Vagina (tissue), 2 donors: ENCODE measurements at regions not wholly inside any gene's neighbourhood (a gene's known extent, or its start where the extent isn't known, plus 50 kb on each side); places are given as distances from the start of the nearest gene placed in this dataset.

Experiments
- DNase-seq, 2 donors: peaks; one replicate each; pipeline ENCODE4 v3.0.0-alpha.2; 2017; ENCODE audit errors: extremely low spot score in 2 of 2
- H3K27ac ChIP-seq: fragments of 200-600 bp; sonication (generic); one replicate; pipeline ENCODE4 v1.5.1; 2019
- H3K27me3 ChIP-seq: fragments of 200-600 bp; sonication (generic); one replicate; pipeline ENCODE4 v1.5.1; 2019
- H3K36me3 ChIP-seq, 2 donors: fragments of 200-600 bp; sonication (generic); one replicate each; pipeline ENCODE4 v1.5.1; 2017 to 2019
- H3K4me1 ChIP-seq: fragments of 200-600 bp; sonication (generic); one replicate; pipeline ENCODE4 v1.5.1; 2019
- H3K4me3 ChIP-seq, 2 donors: fragments of 200-600 bp; sonication (generic); 1 replicate in 1 of 2; 2 replicates in 1 of 2; pipeline ENCODE4 v1.5.1; 2016 to 2019
- H3K9me3 ChIP-seq: fragments of 200-600 bp; sonication (generic); one replicate; pipeline ENCODE4 v1.5.1; 2019
- POLR2A ChIP-seq, 2 donors: fragments of 450-650 bp; IDR thresholded peaks; one replicate each; pipeline ENCODE4 v1.6.1; 2017; ENCODE audit warnings: antibody characterized with exemption in 2 of 2, mild to moderate bottlenecking in 2 of 2, moderate library complexity in 2 of 2
- POLR2AphosphoS5 ChIP-seq, 2 donors: sonication (generic); formaldehyde crosslinking; IDR thresholded peaks; one replicate each; pipeline ENCODE4 v1.9.0; 2017; ENCODE audit warnings: antibody characterized with exemption in 2 of 2, mild to moderate bottlenecking in 2 of 2, low read depth in 1 of 2; ENCODE audit not compliant: insufficient read depth in 1 of 2
- intact Hi-C: fragments of 100-400 bp; cut with DNase I; formaldehyde crosslinking; loops from one replicate; pipeline ENCODE4 v1.15.1; 2023
- TF ChIP-seq, protein P1 (sequence below), 3 experiments: fragments of 450-650 bp in 2 of 3; fragments of 200-600 bp in 1 of 3; sonication (generic) in 1 of 3; IDR thresholded peaks; one replicate each; pipeline ENCODE4 v1.5.1; 2017 to 2019; ENCODE audit warnings: antibody characterized with exemption in 3 of 3, mild to moderate bottlenecking in 2 of 3, moderate library complexity in 2 of 3

DNA sequence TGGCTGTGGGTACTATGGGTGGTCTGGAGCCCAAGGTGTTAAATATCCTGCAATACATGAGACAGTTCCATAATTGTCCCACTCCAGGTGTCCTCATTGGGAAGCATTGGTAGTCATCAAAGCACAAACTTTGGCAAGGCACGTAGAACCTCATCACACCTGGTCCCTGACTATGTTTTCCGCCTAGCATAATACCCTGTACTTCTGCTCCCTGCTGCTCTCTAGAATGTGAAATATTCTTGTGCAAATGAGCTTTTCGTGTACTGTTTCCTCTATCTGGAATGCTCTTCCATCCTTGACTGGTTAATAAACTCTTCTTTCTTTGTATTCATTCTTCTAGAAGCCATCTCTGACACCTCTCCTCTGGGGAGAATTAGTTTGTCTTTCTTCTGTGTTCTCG is 103.2 kb downstream of the EBLN2 start:
- H3K4me3 ChIP-seq = no peak overlapping the region
- no peak for DNase-seq
- intact Hi-C loops = no loop called here
- H3K4me1 ChIP-seq = no peaks in the 10 kb centered on the region
- no peaks in the 10 kb centered on the region for H3K9me3 ChIP-seq
- no peak overlapping the region for H3K27ac ChIP-seq
- TF ChIP-seq POLR2AphosphoS5 (IDR thresholded peaks at IDR 0.05; ENCODE audit: insufficient read depth in 1 of 2, low read depth in 1 of 2) (no peak), POLR2A (IDR thresholded peaks at IDR 0.05) (no peak)
- TF ChIP-seq, protein P1, sequence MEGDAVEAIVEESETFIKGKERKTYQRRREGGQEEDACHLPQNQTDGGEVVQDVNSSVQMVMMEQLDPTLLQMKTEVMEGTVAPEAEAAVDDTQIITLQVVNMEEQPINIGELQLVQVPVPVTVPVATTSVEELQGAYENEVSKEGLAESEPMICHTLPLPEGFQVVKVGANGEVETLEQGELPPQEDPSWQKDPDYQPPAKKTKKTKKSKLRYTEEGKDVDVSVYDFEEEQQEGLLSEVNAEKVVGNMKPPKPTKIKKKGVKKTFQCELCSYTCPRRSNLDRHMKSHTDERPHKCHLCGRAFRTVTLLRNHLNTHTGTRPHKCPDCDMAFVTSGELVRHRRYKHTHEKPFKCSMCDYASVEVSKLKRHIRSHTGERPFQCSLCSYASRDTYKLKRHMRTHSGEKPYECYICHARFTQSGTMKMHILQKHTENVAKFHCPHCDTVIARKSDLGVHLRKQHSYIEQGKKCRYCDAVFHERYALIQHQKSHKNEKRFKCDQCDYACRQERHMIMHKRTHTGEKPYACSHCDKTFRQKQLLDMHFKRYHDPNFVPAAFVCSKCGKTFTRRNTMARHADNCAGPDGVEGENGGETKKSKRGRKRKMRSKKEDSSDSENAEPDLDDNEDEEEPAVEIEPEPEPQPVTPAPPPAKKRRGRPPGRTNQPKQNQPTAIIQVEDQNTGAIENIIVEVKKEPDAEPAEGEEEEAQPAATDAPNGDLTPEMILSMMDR (IDR thresholded peaks at IDR 0.05) = no peak
- no peaks in the 10 kb centered on the region for H3K36me3 ChIP-seq
- no peaks in the 10 kb centered on the region for H3K27me3 ChIP-seq

DNA sequence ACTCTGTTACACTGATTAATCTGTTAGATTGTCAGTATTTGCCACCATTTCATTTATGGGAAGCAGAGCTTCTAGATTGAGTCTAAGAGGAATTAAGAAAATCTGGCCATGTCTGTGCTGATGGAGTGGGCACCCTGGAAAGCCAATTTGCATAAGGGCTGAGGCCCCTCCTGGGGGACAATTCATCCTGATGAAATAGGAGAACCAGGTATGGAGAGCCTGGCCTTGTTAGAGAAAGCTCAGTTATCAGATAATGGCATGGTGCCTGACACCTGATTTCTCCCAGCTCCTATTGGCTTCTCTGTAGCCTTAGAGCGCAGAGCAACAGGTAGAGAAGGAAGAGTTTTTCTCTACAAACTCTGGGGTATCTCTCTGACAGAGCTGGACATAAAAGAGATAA is 114.2 kb downstream of the EBLN2 start:
- no peaks in the 10 kb centered on the region for H3K9me3 ChIP-seq
- intact Hi-C loops = no loop called here
- no peak for TF ChIP-seq POLR2A (IDR thresholded peaks at IDR 0.05)
- TF ChIP-seq POLR2AphosphoS5 (IDR thresholded peaks at IDR 0.05; ENCODE audit: insufficient read depth in 1 of 2, low read depth in 1 of 2) = no peak
- TF ChIP-seq, protein P1 (IDR thresholded peaks at IDR 0.05) = no peak
- H3K36me3 ChIP-seq = no peaks in the 10 kb centered on the region
- no peak overlapping the region for H3K4me3 ChIP-seq
- H3K27me3 ChIP-seq = no peaks in the 10 kb centered on the region
- no peaks in the 10 kb centered on the region for H3K4me1 ChIP-seq
- H3K27ac ChIP-seq = no peak overlapping the region
- DNase-seq = no peak

DNA sequence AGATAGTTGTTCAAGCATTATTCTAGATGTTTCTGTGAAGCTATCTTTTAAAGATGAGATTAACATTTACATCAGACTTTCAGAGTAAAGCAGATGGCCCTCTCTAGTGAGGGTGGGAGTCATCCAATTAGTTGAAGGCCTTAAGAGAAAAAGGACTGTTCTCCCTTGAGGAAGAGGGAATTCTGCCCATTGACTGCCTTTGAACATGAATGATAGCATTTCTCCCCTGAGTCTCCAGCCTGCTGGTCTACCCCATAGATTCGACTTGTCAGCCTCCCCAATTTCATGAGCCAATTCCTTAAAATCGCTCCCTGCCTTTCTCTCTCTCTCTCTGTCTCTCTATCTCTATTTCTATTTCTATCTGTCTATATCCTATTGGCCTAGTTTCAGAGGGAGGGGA is 115.5 kb downstream of the EBLN2 start:
- no peak for DNase-seq
- no peaks in the 10 kb centered on the region for H3K4me1 ChIP-seq
- no peak overlapping the region for H3K27ac ChIP-seq
- H3K27me3 ChIP-seq = no peaks in the 10 kb centered on the region
- H3K4me3 ChIP-seq = no peak overlapping the region
- intact Hi-C loops = no loop called here
- TF ChIP-seq, protein P1 (IDR thresholded peaks at IDR 0.05) = no peak
- TF ChIP-seq POLR2AphosphoS5 (IDR thresholded peaks at IDR 0.05; ENCODE audit: insufficient read depth in 1 of 2, low read depth in 1 of 2) (no peak), POLR2A (IDR thresholded peaks at IDR 0.05) (no peak)
- H3K9me3 ChIP-seq = no peaks in the 10 kb centered on the region
- no peaks in the 10 kb centered on the region for H3K36me3 ChIP-seq

DNA sequence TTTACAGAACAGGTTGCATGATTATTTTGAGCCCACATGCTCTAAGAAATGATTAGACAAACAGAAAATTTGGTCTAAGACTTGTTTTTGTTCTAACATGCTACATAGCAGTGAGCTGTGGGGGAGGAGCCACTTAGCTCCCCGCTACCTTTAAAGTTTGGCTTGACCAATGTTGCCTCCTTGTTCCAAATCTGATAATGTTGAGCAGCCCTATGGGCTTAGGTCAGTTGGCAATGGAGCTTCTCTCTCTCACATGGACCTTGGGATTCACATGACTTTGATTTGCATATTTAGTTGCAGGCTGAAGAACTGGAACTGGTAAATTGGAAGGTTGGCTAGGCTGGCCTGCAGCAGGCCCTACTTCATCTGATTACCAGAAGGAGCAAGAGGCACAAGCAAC is 116.4 kb downstream of the EBLN2 start:
- H3K4me3 ChIP-seq = no peak overlapping the region
- H3K4me1 ChIP-seq = no peaks in the 10 kb centered on the region
- no peaks in the 10 kb centered on the region for H3K9me3 ChIP-seq
- intact Hi-C loops = no loop called here
- TF ChIP-seq, protein P1 (IDR thresholded peaks at IDR 0.05) = no peak
- TF ChIP-seq POLR2AphosphoS5 (IDR thresholded peaks at IDR 0.05; ENCODE audit: insufficient read depth in 1 of 2, low read depth in 1 of 2) = no peak
- TF ChIP-seq POLR2A (IDR thresholded peaks at IDR 0.05) = no peak
- H3K27ac ChIP-seq = no peak overlapping the region
- DNase-seq = no peak
- H3K36me3 ChIP-seq = no peaks in the 10 kb centered on the region
- no peaks in the 10 kb centered on the region for H3K27me3 ChIP-seq

DNA sequence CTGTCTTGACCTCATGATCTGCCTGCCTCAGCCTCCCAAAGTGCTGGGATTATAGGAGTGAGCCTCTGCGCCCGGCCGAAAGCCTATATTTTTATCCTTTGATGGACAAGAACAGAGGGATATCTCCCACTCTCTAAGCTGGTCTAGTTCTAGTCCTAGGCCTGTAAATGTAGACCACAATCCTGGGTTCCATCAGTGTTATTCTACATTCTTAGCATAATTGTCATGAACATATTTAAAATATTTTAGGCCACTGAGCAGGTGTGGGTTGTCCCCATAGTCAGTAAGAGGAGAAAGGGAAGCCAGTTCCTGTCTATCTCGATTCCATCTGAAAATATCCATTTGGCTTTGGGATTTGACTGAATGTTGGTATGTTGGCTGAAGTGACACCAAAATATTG is 118.1 kb downstream of the EBLN2 start:
- Histone ChIP-seq H3K27me3 (no peaks in the 10 kb centered on the region), H3K9me3 (no peaks in the 10 kb centered on the region), H3K27ac (no peak overlapping the region), H3K4me1 (no peaks in the 10 kb centered on the region), H3K4me3 (no peak overlapping the region), H3K36me3 (no peaks in the 10 kb centered on the region)
- TF ChIP-seq, protein P1 (IDR thresholded peaks at IDR 0.05) = no peak
- TF ChIP-seq POLR2A (IDR thresholded peaks at IDR 0.05) = no peak
- no peak for TF ChIP-seq POLR2AphosphoS5 (IDR thresholded peaks at IDR 0.05; ENCODE audit: insufficient read depth in 1 of 2, low read depth in 1 of 2)
- intact Hi-C loops = no loop called here
- no peak for DNase-seq
